Smooth muscle cell (in vitro differentiated cells): ENCODE measurements at regions not wholly inside any gene's neighbourhood (a gene's known extent, or its start where the extent isn't known, plus 50 kb on each side); places are given as distances from the start of the nearest gene placed in this dataset.

Experiments used
- DNase-seq: peaks from one replicate; lab custom pipeline; 2025; ENCODE audit not compliant: unreplicated experiment; lab: John Stamatoyannopoulos, UW
- H2AFZ ChIP-seq: fragments of 200-600 bp; sonication (generic); 2 replicates; pipeline ENCODE4 v1.6.0; 2016; ENCODE audit warnings: antibody characterized with exemption, low read depth, mild to moderate bottlenecking
- H3F3A ChIP-seq: fragments of 200-600 bp; sonication (generic); 2 replicates; pipeline ENCODE4 v1.6.0; 2017; ENCODE audit warnings: antibody characterized with exemption, low read depth
- H3K27ac ChIP-seq: fragments of 200-600 bp; sonication (generic); 2 replicates; pipeline ENCODE4 v1.5.1; 2016; ENCODE audit warnings: low read depth, mild to moderate bottlenecking
- H3K27me3 ChIP-seq: fragments of 200-600 bp; sonication (generic); 2 replicates; pipeline ENCODE4 v1.6.1; 2016; ENCODE audit warnings: low read depth, mild to moderate bottlenecking
- H3K36me3 ChIP-seq: fragments of 200-600 bp; sonication (generic); 2 replicates; pipeline ENCODE4 v1.5.1; 2016; ENCODE audit warnings: low read depth
- H3K4me1 ChIP-seq: fragments of 200-600 bp; sonication (generic); 2 replicates; pipeline ENCODE4 v1.5.1; 2016; ENCODE audit warnings: low read depth
- H3K4me2 ChIP-seq: fragments of 200-600 bp; sonication (generic); 2 replicates; pipeline ENCODE4 v1.6.0; 2016; ENCODE audit warnings: mild to moderate bottlenecking
- H3K4me3 ChIP-seq: fragments of 200-600 bp; sonication (generic); 2 replicates; pipeline ENCODE4 v1.5.1; 2016; ENCODE audit warnings: mild to moderate bottlenecking
- H3K79me2 ChIP-seq: fragments of 200-600 bp; sonication (generic); 2 replicates; pipeline ENCODE4 v1.6.0; 2016; ENCODE audit warnings: low read depth, mild to moderate bottlenecking
- H3K9ac ChIP-seq: fragments of 200-600 bp; sonication (generic); 2 replicates; pipeline ENCODE4 v1.6.0; 2016; ENCODE audit warnings: low read depth
- H3K9me3 ChIP-seq: fragments of 200-600 bp; sonication (generic); replicated peaks from 2 replicates; pipeline ENCODE4 v1.5.1; 2016; ENCODE audit warnings: low read depth
- H4K20me1 ChIP-seq: fragments of 200-600 bp; sonication (generic); 2 replicates; pipeline ENCODE4 v1.6.0; 2016; ENCODE audit warnings: low read depth
- WGBS: methylation state at CpG from one replicate; pipeline ENCODE4 v1.1.7; 2016; ENCODE audit warnings: low lambda C conversion rate; 5-methylcytosine and 5-hydroxymethylcytosine counted together
- TF ChIP-seq, protein P1 (sequence below): fragments of 200-600 bp; sonication (generic); IDR thresholded peaks from 2 replicates; pipeline ENCODE4 v1.5.1; 2017; ENCODE audit warnings: borderline replicate concordance, mild to moderate bottlenecking, antibody characterized with exemption; ENCODE audit not compliant: insufficient read depth, poor library complexity, severe bottlenecking

DNA sequence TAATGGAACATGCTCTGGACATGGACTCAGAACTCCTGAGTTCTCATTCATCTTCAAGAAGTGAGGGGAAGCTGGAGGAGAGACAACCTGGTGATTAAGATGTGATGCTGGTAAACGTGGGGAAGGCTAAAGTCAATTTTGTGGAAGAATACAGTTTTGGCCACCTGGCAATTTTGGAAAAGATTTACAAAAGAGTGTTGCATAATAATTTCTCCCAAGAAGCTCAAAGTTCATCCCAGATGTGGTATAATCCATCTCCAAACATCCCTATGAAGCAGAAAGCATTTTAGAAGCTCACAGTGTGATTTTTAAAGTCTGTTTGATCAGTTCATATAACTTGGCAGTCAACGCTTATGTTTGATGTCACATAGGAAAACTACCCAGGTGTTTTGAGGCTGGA, 208.7 kb downstream of the LMX1A start:
- 82% methylated on average over 2 of the region's 2 CpGs for WGBS

DNA sequence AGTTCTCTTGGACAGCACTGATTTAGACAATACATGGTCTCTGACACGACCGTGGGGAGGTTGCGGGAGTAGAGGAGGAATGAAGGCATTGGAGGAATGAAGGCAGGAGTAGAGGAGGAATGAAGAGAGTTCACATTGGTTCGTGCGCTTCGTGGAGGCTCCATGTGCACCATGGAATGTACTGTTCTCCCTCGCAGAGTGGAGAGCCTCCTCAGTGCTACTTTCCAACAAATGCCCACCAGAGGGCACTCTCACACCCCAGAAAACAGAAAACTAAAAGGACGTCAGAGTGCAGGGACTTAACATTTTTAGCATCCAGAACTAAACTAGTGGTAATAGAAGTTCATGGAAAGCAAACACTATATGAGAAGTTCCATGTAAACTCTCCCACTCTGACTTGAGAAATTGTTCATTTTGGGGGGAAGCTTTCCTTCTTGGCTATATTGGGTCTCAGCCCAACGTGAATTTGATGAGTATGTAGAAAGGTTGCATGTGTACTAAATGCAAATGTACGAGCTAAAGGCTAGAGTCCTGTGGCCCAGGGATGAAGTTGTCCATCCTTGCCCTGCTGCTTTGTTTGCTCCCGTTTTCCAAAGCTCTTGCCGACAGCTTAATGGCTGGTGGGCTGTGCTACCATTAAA, 211.6 kb downstream of the LMX1A start:
- Histone ChIP-seq H4K20me1 (no peaks in the 10 kb centered on the region), H3K4me2 (no peak overlapping the region), H2AFZ (no peak overlapping the region), H3K4me1 (no peaks in the 10 kb centered on the region), H3K36me3 (no peaks in the 10 kb centered on the region), H3K9me3 (no peaks in the 10 kb centered on the region), H3K27ac (no peak overlapping the region), H3F3A (no peaks in the 10 kb centered on the region), H3K79me2 (no peaks in the 10 kb centered on the region), H3K4me3 (no peak overlapping the region), H3K9ac (no peak overlapping the region), H3K27me3 (peaks cover 89% of the 10 kb centered on the region)
- TF ChIP-seq, protein P1, sequence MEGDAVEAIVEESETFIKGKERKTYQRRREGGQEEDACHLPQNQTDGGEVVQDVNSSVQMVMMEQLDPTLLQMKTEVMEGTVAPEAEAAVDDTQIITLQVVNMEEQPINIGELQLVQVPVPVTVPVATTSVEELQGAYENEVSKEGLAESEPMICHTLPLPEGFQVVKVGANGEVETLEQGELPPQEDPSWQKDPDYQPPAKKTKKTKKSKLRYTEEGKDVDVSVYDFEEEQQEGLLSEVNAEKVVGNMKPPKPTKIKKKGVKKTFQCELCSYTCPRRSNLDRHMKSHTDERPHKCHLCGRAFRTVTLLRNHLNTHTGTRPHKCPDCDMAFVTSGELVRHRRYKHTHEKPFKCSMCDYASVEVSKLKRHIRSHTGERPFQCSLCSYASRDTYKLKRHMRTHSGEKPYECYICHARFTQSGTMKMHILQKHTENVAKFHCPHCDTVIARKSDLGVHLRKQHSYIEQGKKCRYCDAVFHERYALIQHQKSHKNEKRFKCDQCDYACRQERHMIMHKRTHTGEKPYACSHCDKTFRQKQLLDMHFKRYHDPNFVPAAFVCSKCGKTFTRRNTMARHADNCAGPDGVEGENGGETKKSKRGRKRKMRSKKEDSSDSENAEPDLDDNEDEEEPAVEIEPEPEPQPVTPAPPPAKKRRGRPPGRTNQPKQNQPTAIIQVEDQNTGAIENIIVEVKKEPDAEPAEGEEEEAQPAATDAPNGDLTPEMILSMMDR, result peak; percentile 76
- WGBS, result 22% methylated on average over 12 of the region's 12 CpGs
- peak; percentile 8 for DNase-seq

More for the DNA sequence above, 208.7 kb downstream of the LMX1A start:
- H4K20me1 ChIP-seq, result no peaks in the 10 kb centered on the region
- H3K4me3 ChIP-seq, result no peak overlapping the region
- no peak overlapping the region for H3K27ac ChIP-seq
- H3F3A ChIP-seq, result no peaks in the 10 kb centered on the region
- H3K27me3 ChIP-seq, result peaks cover 87% of the 10 kb centered on the region
- TF ChIP-seq, protein P1, result no peak
- no peaks in the 10 kb centered on the region for H3K4me1 ChIP-seq
- no peak overlapping the region for H3K9ac ChIP-seq
- H3K79me2 ChIP-seq, result no peaks in the 10 kb centered on the region
- H3K4me2 ChIP-seq, result no peak overlapping the region
- H3K9me3 ChIP-seq, result no peaks in the 10 kb centered on the region
- no peak overlapping the region for H2AFZ ChIP-seq
- no peaks in the 10 kb centered on the region for H3K36me3 ChIP-seq
- DNase-seq, result no peak

DNA sequence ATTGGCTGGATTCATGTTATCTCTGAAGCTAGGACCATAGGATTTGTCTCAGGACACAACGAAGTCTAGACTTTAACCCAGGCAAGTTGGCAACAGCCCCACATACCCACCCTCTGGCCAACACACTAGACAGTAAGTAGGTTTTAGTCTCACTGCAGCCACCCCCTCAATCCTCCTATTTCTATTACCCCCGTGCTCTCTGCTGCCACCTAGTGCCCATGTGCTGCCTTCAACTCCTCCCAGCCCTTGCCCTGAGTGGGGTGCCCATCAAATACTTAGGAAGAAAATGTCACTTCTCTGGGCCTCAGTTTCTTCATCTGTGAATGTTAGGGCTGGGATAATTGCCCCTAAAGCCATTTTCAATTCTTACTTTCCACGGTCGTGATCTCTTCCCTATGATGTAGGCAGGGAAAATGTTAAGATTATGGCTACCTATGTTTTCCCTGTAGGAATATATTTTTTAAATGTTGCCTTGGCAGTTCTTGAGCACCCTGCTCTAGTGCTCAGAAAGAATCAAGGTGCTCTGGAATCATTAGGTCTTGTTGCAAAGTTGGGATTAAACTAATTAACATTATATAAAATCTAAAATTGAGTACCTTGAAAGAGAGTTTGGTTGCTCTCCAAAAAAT, 213.0 kb downstream of the LMX1A start:
- WGBS, result 53% methylated on average over 4 of the region's 4 CpGs
- no peaks in the 10 kb centered on the region for H3K4me1 ChIP-seq
- no peak for DNase-seq
- no peaks in the 10 kb centered on the region for H3K79me2 ChIP-seq
- H3K4me3 ChIP-seq, result no peak overlapping the region
- TF ChIP-seq, protein P1, result peak; percentile 63
- no peak overlapping the region for H3K4me2 ChIP-seq
- H3K9me3 ChIP-seq, result no peaks in the 10 kb centered on the region
- no peak overlapping the region for H3K9ac ChIP-seq
- no peaks in the 10 kb centered on the region for H3F3A ChIP-seq
- peaks cover 91% of the 10 kb centered on the region for H3K27me3 ChIP-seq
- H3K36me3 ChIP-seq, result no peaks in the 10 kb centered on the region
- no peak overlapping the region for H2AFZ ChIP-seq
- no peak overlapping the region for H3K27ac ChIP-seq
- no peaks in the 10 kb centered on the region for H4K20me1 ChIP-seq

DNA sequence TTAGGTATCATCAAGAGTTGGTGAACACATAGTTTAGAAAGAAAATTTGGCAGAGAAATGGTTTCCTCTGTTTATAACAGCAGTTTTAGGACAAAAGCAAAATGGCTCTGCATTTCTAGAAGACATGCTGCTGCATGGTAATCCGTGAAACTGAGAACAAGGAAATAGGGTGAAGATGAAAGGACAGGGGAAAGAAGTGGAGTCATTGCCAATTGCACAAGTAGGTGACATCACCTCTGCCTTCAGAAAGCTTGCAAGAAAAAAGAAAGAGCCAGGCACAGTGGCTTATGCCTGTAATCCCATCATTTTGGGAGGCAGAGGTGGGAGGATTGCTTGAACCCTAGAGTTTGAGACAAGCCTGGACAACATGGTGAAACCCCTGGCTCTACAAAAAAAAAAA, 217.6 kb downstream of the LMX1A start:
- 84% methylated on average over 1 of the region's 1 CpG for WGBS
- no peaks in the 10 kb centered on the region for H3K9me3 ChIP-seq
- H3K4me3 ChIP-seq, result no peak overlapping the region
- no peaks in the 10 kb centered on the region for H3K79me2 ChIP-seq
- no peaks in the 10 kb centered on the region for H4K20me1 ChIP-seq
- no peaks in the 10 kb centered on the region for H3F3A ChIP-seq
- H3K27ac ChIP-seq, result no peak overlapping the region
- no peak overlapping the region for H2AFZ ChIP-seq
- no peak overlapping the region for H3K4me2 ChIP-seq
- H3K9ac ChIP-seq, result no peak overlapping the region
- no peaks in the 10 kb centered on the region for H3K36me3 ChIP-seq
- TF ChIP-seq, protein P1, result no peak
- no peaks in the 10 kb centered on the region for H3K4me1 ChIP-seq
- peaks cover 89% of the 10 kb centered on the region for H3K27me3 ChIP-seq
- no peak for DNase-seq
